C4-2B (cell line): ENCODE measurements at regions not wholly inside any gene's neighbourhood (a gene's known extent, or its start where the extent isn't known, plus 50 kb on each side); places are given as distances from the start of the nearest gene placed in this dataset.

Experiments
- ZFX ChIP-seq: fragments of 450-650 bp; IDR thresholded peaks from 2 replicates; pipeline ENCODE4 v1.6.1; 2017
- TF ChIP-seq, protein P1 (sequence below): fragments of 450-650 bp; conservative IDR thresholded peaks from 2 replicates; pipeline ENCODE4 v1.5.1; 2017; ENCODE audit warnings: mild to moderate bottlenecking

GRCh38 chr1:55571767-55572166, 356.6 kb upstream of the USP24 start:
- TF ChIP-seq, protein P1, sequence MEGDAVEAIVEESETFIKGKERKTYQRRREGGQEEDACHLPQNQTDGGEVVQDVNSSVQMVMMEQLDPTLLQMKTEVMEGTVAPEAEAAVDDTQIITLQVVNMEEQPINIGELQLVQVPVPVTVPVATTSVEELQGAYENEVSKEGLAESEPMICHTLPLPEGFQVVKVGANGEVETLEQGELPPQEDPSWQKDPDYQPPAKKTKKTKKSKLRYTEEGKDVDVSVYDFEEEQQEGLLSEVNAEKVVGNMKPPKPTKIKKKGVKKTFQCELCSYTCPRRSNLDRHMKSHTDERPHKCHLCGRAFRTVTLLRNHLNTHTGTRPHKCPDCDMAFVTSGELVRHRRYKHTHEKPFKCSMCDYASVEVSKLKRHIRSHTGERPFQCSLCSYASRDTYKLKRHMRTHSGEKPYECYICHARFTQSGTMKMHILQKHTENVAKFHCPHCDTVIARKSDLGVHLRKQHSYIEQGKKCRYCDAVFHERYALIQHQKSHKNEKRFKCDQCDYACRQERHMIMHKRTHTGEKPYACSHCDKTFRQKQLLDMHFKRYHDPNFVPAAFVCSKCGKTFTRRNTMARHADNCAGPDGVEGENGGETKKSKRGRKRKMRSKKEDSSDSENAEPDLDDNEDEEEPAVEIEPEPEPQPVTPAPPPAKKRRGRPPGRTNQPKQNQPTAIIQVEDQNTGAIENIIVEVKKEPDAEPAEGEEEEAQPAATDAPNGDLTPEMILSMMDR, result no peak
- TF ChIP-seq ZFX, result no peak
